Germinal center (tissue), 1 donor: ENCODE measurements at regions not wholly inside any gene's neighbourhood (a gene's known extent, or its start where the extent isn't known, plus 50 kb on each side); places are given as distances from the start of the nearest gene placed in this dataset.
"Not testable (repeated sequence)": the region's sequence is repeated elsewhere in the genome, so short reads cannot be mapped to it uniquely, and the experiment has no call there.

ENCODE experiments used
- DNase-seq: peaks from one replicate; pipeline ENCODE4 v3.0.0; 2012; ENCODE audit warnings: mixed read lengths, low spot score

GRCh38 chr7:17396692-17397091 lies 98.2 kb downstream of the AHR start:
- no peak for DNase-seq

GRCh38 chr7:17401791-17402627 lies 103.6 kb downstream of the AHR start:
- peak; percentile 27 for DNase-seq

GRCh38 chr7:17402628-17403278 lies 104.3 kb downstream of the AHR start:
- DNase-seq: peak; percentile 8

- no peak for DNase-seq
These were observed 105.6 kb downstream of the AHR start for GRCh38 chr7:17404006-17404405.

GRCh38 chr7:17405786-17406185 lies 107.3 kb downstream of the AHR start:
- no peak for DNase-seq

GRCh38 chr7:17406738-17407137 lies 108.3 kb downstream of the AHR start:
- DNase-seq: no peak

GRCh38 chr7:17407229-17407628 lies 108.8 kb downstream of the AHR start:
- no peak for DNase-seq

GRCh38 chr7:17408245-17408903 lies 109.9 kb downstream of the AHR start:
- no peak for DNase-seq

GRCh38 chr7:17408904-17409290 lies 110.4 kb downstream of the AHR start:
- DNase-seq: no peak

- DNase-seq: no peak
These were observed 113.5 kb downstream of the AHR start for GRCh38 chr7:17411922-17412321.

- DNase-seq: no peak
These were observed 114.4 kb downstream of the AHR start for GRCh38 chr7:17412883-17413282.

- no peak for DNase-seq
These were observed 117.5 kb downstream of the AHR start for GRCh38 chr7:17415955-17416354.

GRCh38 chr7:17420308-17421015 lies 122.0 kb downstream of the AHR start:
- not testable (repeated sequence) for DNase-seq

- DNase-seq: no peak
These were observed 123.5 kb downstream of the AHR start for GRCh38 chr7:17421941-17422340.

GRCh38 chr7:17422966-17423365 lies 124.5 kb downstream of the AHR start:
- DNase-seq: no peak

- no peak for DNase-seq
These were observed 129.5 kb downstream of the AHR start for GRCh38 chr7:17427924-17428323.

GRCh38 chr7:17429579-17429978 lies 131.1 kb downstream of the AHR start:
- no peak for DNase-seq

- no peak for DNase-seq
These were observed 134.3 kb downstream of the AHR start for GRCh38 chr7:17432793-17433192.

GRCh38 chr7:17434191-17434590 lies 135.7 kb downstream of the AHR start:
- no peak for DNase-seq

GRCh38 chr7:17434841-17435692 lies 136.6 kb downstream of the AHR start:
- DNase-seq: no peak

- no peak for DNase-seq
These were observed 137.7 kb downstream of the AHR start for GRCh38 chr7:17436126-17436525.
